ENCODE measurements at regions not wholly inside any gene's neighbourhood (a gene's known extent, or its start where the extent isn't known, plus 50 kb on each side); places are given as distances from the start of the nearest gene placed in this dataset.

- no peak overlapping the region for H3K4me2 ChIP-seq (replicated peaks; ENCODE audit: extremely low read depth, low read length, poor library complexity, severe bottlenecking)
- Mint-ChIP-seq H3K4me3 (no peak overlapping the region), H3K9me3 (peaks cover 0 to 6% (median 2%) of the 10 kb centered on the region in 7 donors), H3K36me3 (no peaks in the 10 kb centered on the region), H3K27ac (no peak overlapping the region), H3K27me3 (ENCODE audit: low read depth in 3 of 3) (no peaks in the 10 kb centered on the region), H3K4me1 (no peaks in the 10 kb centered on the region)
- H3K9ac ChIP-seq (ENCODE audit: insufficient read depth, low read length, poor library complexity, severe bottlenecking): no peak overlapping the region
- H3K79me2 ChIP-seq (ENCODE audit: insufficient read depth, low read length): no peaks in the 10 kb centered on the region
- H3K27ac ChIP-seq (ENCODE audit: low read depth in 1 of 2, low read length in 2 of 2): no peak overlapping the region
- DNase-seq: no peak
- 90% methylated on average over 1 of the region's 3 CpGs for WGBS (ENCODE audit: insufficient coverage)
- no peaks in the 10 kb centered on the region for H4K20me1 ChIP-seq (ENCODE audit: insufficient read depth, low read length)
- H3K4me3 ChIP-seq (replicated peaks in 1 of 3; ENCODE audit: low read depth in 2 of 3, low read length in 3 of 3): no peak overlapping the region
- intact Hi-C loops (cut with micrococcal nuclease): no loop called here
- H3K4me1 ChIP-seq (ENCODE audit: control insufficient read depth in 1 of 2, insufficient read depth in 2 of 2, low read length in 2 of 2): no peaks in the 10 kb centered on the region
- TF ChIP-seq CTCF (IDR thresholded peaks at IDR 0.05): no peak
- H3K36me3 ChIP-seq (replicated peaks in 1 of 2; ENCODE audit: control insufficient read depth in 1 of 2, insufficient read depth in 2 of 2, low read length in 2 of 2): no peaks in the 10 kb centered on the region
- H3K27me3 ChIP-seq (ENCODE audit: control insufficient read depth in 2 of 2, insufficient read depth in 2 of 2, low read length in 2 of 2): no peaks in the 10 kb centered on the region
- no peaks in the 10 kb centered on the region for H3K9me3 ChIP-seq (replicated peaks in 1 of 2; ENCODE audit: control insufficient read depth in 1 of 2, insufficient read depth in 1 of 2, low read length in 2 of 2)
- H2AFZ ChIP-seq (ENCODE audit: insufficient read depth, low read depth, low read length, poor library complexity, severe bottlenecking): no peak overlapping the region
Measured at GRCh38 chr2:162964513-162964912, 125.9 kb upstream of the KCNH7 start.

DNA sequence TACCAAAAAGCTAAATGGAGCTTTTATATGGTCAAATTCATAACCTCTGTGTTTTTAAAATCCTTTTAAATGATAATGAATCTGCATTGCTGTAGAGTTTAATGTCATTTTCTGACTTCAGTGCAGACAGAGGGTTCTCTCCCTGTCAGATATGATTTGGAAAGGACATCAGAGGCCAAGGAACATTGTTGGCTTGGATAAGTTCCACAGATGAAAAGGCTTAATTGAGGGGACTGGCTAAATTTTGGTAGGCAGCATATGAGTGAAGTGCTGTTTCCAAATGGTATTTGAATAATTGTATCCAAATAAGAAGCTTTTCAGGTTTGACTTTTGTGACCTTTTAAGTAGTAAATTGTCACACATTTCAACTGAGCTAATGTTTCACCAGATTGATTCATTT is 124.6 kb upstream of the KCNH7 start:
- no peaks in the 10 kb centered on the region for H3K27me3 ChIP-seq (ENCODE audit: control insufficient read depth in 2 of 2, insufficient read depth in 2 of 2, low read length in 2 of 2)
- no peaks in the 10 kb centered on the region for H3K36me3 ChIP-seq (replicated peaks in 1 of 2; ENCODE audit: control insufficient read depth in 1 of 2, insufficient read depth in 2 of 2, low read length in 2 of 2)
- H3K4me2 ChIP-seq (replicated peaks; ENCODE audit: extremely low read depth, low read length, poor library complexity, severe bottlenecking): no peak overlapping the region
- no peaks in the 10 kb centered on the region for H4K20me1 ChIP-seq (ENCODE audit: insufficient read depth, low read length)
- H3K9me3 ChIP-seq (replicated peaks in 1 of 2; ENCODE audit: control insufficient read depth in 1 of 2, insufficient read depth in 1 of 2, low read length in 2 of 2): no peaks in the 10 kb centered on the region
- no peak for DNase-seq
- H3K9ac ChIP-seq (ENCODE audit: insufficient read depth, low read length, poor library complexity, severe bottlenecking): no peak overlapping the region
- TF ChIP-seq CTCF (IDR thresholded peaks at IDR 0.05): no peak
- H3K4me1 ChIP-seq (ENCODE audit: control insufficient read depth in 1 of 2, insufficient read depth in 2 of 2, low read length in 2 of 2): no peaks in the 10 kb centered on the region
- Mint-ChIP-seq H3K27ac (no peak overlapping the region), H3K9me3 (peaks cover 1 to 9% (median 2%) of the 10 kb centered on the region in 7 donors), H3K4me1 (no peaks in the 10 kb centered on the region), H3K4me3 (no peak overlapping the region), H3K36me3 (no peaks in the 10 kb centered on the region), H3K27me3 (ENCODE audit: low read depth in 3 of 3) (no peaks in the 10 kb centered on the region)
- H3K27ac ChIP-seq (ENCODE audit: low read depth in 1 of 2, low read length in 2 of 2): no peak overlapping the region
- intact Hi-C loops (cut with micrococcal nuclease): no loop called here
- no peak overlapping the region for H2AFZ ChIP-seq (ENCODE audit: insufficient read depth, low read depth, low read length, poor library complexity, severe bottlenecking)
- no peak overlapping the region for H3K4me3 ChIP-seq (replicated peaks in 1 of 3; ENCODE audit: low read depth in 2 of 3, low read length in 3 of 3)
- H3K79me2 ChIP-seq (ENCODE audit: insufficient read depth, low read length): no peaks in the 10 kb centered on the region

Data from CD14-positive monocyte (primary cell).